HCT116 (cell line): ENCODE measurements at regions not wholly inside any gene's neighbourhood (a gene's known extent, or its start where the extent isn't known, plus 50 kb on each side); places are given as distances from the start of the nearest gene placed in this dataset.

Experiments
- ATAC-seq: fragments of 200-7000 bp; cut with Tn5 transposase; 2 replicates; pipeline ENCODE4 v1.9.1; 2020; ENCODE audit warnings: mild to moderate bottlenecking, moderate library complexity
- BruUV-seq: library from RNA; stranded (reverse); fragments of 400-500 nt; replicated peaks from 2 replicates; lab custom pipeline; 2021; lab: Mats Ljungman, UMichigan
- CTCF ChIA-PET: fragments of 300-600 bp; sonication (Branson Sonifier 250); formaldehyde crosslinking; loops from one replicate; lab custom pipeline; 2021; ENCODE audit warnings: antibody characterized with exemption; lab: Charles Lee
- POLR2A ChIA-PET: fragments of 300-600, 350-600 bp; sonication (Branson Sonifier 250); formaldehyde crosslinking; loops from one replicate; lab custom pipeline; 2021; ENCODE audit warnings: antibody characterized with exemption; lab: Charles Lee
- RAD21 ChIA-PET, 2 experiments: fragments of 300-600 bp; sonication (Branson Sonifier 250); formaldehyde crosslinking; loops; one replicate each; lab custom pipeline; 2023; ENCODE audit warnings: low total read pairs in 2 of 2; ENCODE audit not compliant: uncharacterized antibody in 2 of 2, unreplicated experiment in 2 of 2, low non-redundant PET in 1 of 2; lab: Charles Lee
- DNase-seq: peaks from one replicate; pipeline ENCODE4 v3.0.0-alpha.2; 2010; ENCODE audit warnings: low read depth, low spot score
- H2AFZ ChIP-seq: fragments of 200-600 bp; shearing (Covaris generic), sonication (generic); 2 replicates; pipeline ENCODE4 v1.6.1; 2017; ENCODE audit warnings: low read depth, mixed run types, mixed read lengths, antibody characterized with exemption, low read length; ENCODE audit not compliant: poor library complexity, severe bottlenecking
- H3K27ac ChIP-seq: 2 replicates; pipeline ENCODE4 v1.5.1; 2012; ENCODE audit warnings: low read depth, low read length
- H3K27me3 ChIP-seq: fragments of 200-600 bp; sonication (generic); 2 replicates; pipeline ENCODE4 v1.6.1; 2016; ENCODE audit warnings: mixed run types, low read length, mixed read lengths; ENCODE audit not compliant: insufficient read depth
- H3K36me3 ChIP-seq, 2 experiments: fragments of 200-500 bp in 1 of 2; fragments of 200-600 bp in 1 of 2; sonication (Bioruptor generic) in 1 of 2; sonication (generic) in 1 of 2; 2 replicates each; pipeline versions ENCODE4 v1.5.1 to v1.6.1; 2014 to 2016; ENCODE audit warnings: low read length in 2 of 2, inconsistent platforms in 1 of 2, mixed read lengths in 1 of 2, mixed run types in 1 of 2; ENCODE audit not compliant: insufficient read depth in 2 of 2, control insufficient read depth in 1 of 2
- H3K4me1 ChIP-seq, 2 experiments: fragments of 200-600 bp in 1 of 2; sonication (generic) in 1 of 2; 2 replicates each; pipeline versions ENCODE4 v1.5.1 to v1.6.1; 2012 to 2017; ENCODE audit warnings: low read length in 2 of 2, inconsistent platforms in 1 of 2, mild to moderate bottlenecking in 1 of 2, mixed read lengths in 1 of 2, mixed run types in 1 of 2, moderate library complexity in 1 of 2; ENCODE audit not compliant: insufficient read depth in 2 of 2, control insufficient read depth in 1 of 2
- H3K4me2 ChIP-seq: fragments of 200-600 bp; sonication (generic); 2 replicates; pipeline ENCODE4 v1.6.1; 2017; ENCODE audit warnings: mixed run types, low read length, mixed read lengths
- H3K4me3 ChIP-seq, 2 experiments: fragments of 200-600 bp in 1 of 2; sonication (generic) in 1 of 2; replicated peaks in 1 of 2; 2 replicates each; pipeline ENCODE4 v1.5.1; 2011 to 2016; ENCODE audit warnings: low read length in 2 of 2, control low read depth in 1 of 2, low read depth in 1 of 2, mild to moderate bottlenecking in 1 of 2, mixed read lengths in 1 of 2, mixed run types in 1 of 2
- H3K79me2 ChIP-seq: fragments of 200-600 bp; sonication (generic); 2 replicates; pipeline ENCODE4 v1.6.1; 2017; ENCODE audit warnings: mild to moderate bottlenecking, mixed run types, low read length, moderate library complexity, mixed read lengths; ENCODE audit not compliant: insufficient read depth
- H3K9ac ChIP-seq: fragments of 200-600 bp; sonication (generic); 2 replicates; pipeline ENCODE4 v1.6.1; 2016; ENCODE audit warnings: low read length, mixed read lengths
- H3K9me2 ChIP-seq: fragments of 200-600 bp; sonication (generic), shearing (Covaris generic); 2 replicates; pipeline ENCODE4 v1.6.1; 2017; ENCODE audit warnings: mixed run types, mild to moderate bottlenecking, moderate library complexity; ENCODE audit not compliant: insufficient read depth
- H3K9me3 ChIP-seq, 2 experiments: fragments of 200-500 bp in 1 of 2; fragments of 200-600 bp in 1 of 2; sonication (Bioruptor generic) in 1 of 2; sonication (generic) in 1 of 2; 2 replicates each; pipeline ENCODE4 v1.6.1; 2014 to 2017; ENCODE audit warnings: low read length in 2 of 2, mixed read lengths in 2 of 2, inconsistent platforms in 1 of 2, low read depth in 1 of 2, mild to moderate bottlenecking in 1 of 2, mixed run types in 1 of 2, moderate library complexity in 1 of 2; ENCODE audit not compliant: control insufficient read depth in 1 of 2, insufficient read depth in 1 of 2
- H4K20me1 ChIP-seq: fragments of 200-600 bp; sonication (generic), shearing (Covaris generic); 2 replicates; pipeline ENCODE4 v1.6.1; 2017; ENCODE audit warnings: mixed run types, mild to moderate bottlenecking, moderate library complexity; ENCODE audit not compliant: insufficient read depth
- CEBPB ChIP-seq: IDR thresholded peaks from 2 replicates; pipeline ENCODE4 v1.6.1; 2012; ENCODE audit warnings: low read depth
- ELF1 ChIP-seq: IDR thresholded peaks from 2 replicates; pipeline ENCODE4 v1.6.1; 2012; ENCODE audit warnings: low read depth, borderline replicate concordance
- EZH2 ChIP-seq: fragments of 200-600 bp; sonication (generic); IDR thresholded peaks from 2 replicates; pipeline ENCODE4 v1.6.1; 2017; ENCODE audit warnings: antibody characterized with exemption, mixed run types
- JUND ChIP-seq: IDR thresholded peaks from 2 replicates; pipeline ENCODE4 v1.6.1; 2012
- POLR2A ChIP-seq: IDR thresholded peaks from 2 replicates; pipeline ENCODE4 v1.7.0; 2011; ENCODE audit warnings: borderline replicate concordance; ENCODE audit not compliant: insufficient read depth, insufficient read length; ENCODE audit errors: extremely low read depth
- POLR2AphosphoS5 ChIP-seq: IDR thresholded peaks from 2 replicates; pipeline ENCODE4 v1.6.1; 2011; ENCODE audit warnings: mild to moderate bottlenecking, low read depth, low read length, moderate library complexity
- RAD21 ChIP-seq: IDR thresholded peaks from 2 replicates; pipeline ENCODE4 v1.6.1; 2012; ENCODE audit warnings: low read depth, mild to moderate bottlenecking
- REST ChIP-seq: IDR thresholded peaks from 2 replicates; pipeline ENCODE4 v1.6.1; 2012; ENCODE audit warnings: low read depth
- SP1 ChIP-seq: IDR thresholded peaks from 2 replicates; pipeline ENCODE4 v1.6.1; 2012; ENCODE audit warnings: low read depth
- SRF ChIP-seq: IDR thresholded peaks from 2 replicates; pipeline ENCODE4 v1.6.1; 2012; ENCODE audit warnings: low read depth
- TCF7L2 ChIP-seq: IDR thresholded peaks from 2 replicates; pipeline ENCODE4 v1.7.0; 2011; ENCODE audit warnings: borderline replicate concordance, inconsistent platforms; ENCODE audit not compliant: insufficient read depth, insufficient read length; ENCODE audit errors: extremely low read depth
- ZFX ChIP-seq: fragments of 450-650 bp; IDR thresholded peaks from 2 replicates; pipeline ENCODE4 v1.6.1; 2017
- intact Hi-C: fragments of 100-400 bp; cut with micrococcal nuclease; formaldehyde crosslinking; loops from 2 replicates; pipeline ENCODE4 v1.10.0; 2022
- TF ChIP-seq, protein P1 (sequence below): IDR thresholded peaks from 2 replicates; pipeline ENCODE4 v1.6.1; 2011; ENCODE audit warnings: mild to moderate bottlenecking, low read length, moderate library complexity; ENCODE audit not compliant: insufficient replicate concordance; ENCODE audit errors: extremely low read depth

- CTCF ChIA-PET, result no interaction called here
Observed at GRCh38 chr2:221106241-221106640, 465.9 kb downstream of the EPHA4 start.

More at GRCh38 chr2:221106241-221106640, 465.9 kb downstream of the EPHA4 start:
- Histone ChIP-seq H3K27ac (no peak overlapping the region), H3K27me3 (peaks cover 18% of the 10 kb centered on the region), H2AFZ (no peak overlapping the region), H4K20me1 (no peaks in the 10 kb centered on the region), H3K9ac (no peak overlapping the region), H3K79me2 (no peaks in the 10 kb centered on the region), H3K4me2 (no peak overlapping the region), H3K36me3 (no peaks in the 10 kb centered on the region), H3K9me2 (no peaks in the 10 kb centered on the region), H3K4me1 (no peaks in the 10 kb centered on the region), H3K9me3 (no peaks in the 10 kb centered on the region), H3K4me3 (no peak overlapping the region)
- no peak for TF ChIP-seq ELF1
- TF ChIP-seq REST, result no peak
- no peak for TF ChIP-seq RAD21
- no peak for TF ChIP-seq SRF
- no peak for TF ChIP-seq POLR2AphosphoS5
- no peak for TF ChIP-seq JUND
- no peak for TF ChIP-seq TCF7L2
- TF ChIP-seq, protein P1, sequence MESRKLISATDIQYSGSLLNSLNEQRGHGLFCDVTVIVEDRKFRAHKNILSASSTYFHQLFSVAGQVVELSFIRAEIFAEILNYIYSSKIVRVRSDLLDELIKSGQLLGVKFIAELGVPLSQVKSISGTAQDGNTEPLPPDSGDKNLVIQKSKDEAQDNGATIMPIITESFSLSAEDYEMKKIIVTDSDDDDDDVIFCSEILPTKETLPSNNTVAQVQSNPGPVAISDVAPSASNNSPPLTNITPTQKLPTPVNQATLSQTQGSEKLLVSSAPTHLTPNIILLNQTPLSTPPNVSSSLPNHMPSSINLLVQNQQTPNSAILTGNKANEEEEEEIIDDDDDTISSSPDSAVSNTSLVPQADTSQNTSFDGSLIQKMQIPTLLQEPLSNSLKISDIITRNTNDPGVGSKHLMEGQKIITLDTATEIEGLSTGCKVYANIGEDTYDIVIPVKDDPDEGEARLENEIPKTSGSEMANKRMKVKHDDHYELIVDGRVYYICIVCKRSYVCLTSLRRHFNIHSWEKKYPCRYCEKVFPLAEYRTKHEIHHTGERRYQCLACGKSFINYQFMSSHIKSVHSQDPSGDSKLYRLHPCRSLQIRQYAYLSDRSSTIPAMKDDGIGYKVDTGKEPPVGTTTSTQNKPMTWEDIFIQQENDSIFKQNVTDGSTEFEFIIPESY, result no peak
- no peak for TF ChIP-seq ZFX
- TF ChIP-seq POLR2A, result no peak
- TF ChIP-seq SP1, result no peak
- no peak for TF ChIP-seq CEBPB
- no peak for TF ChIP-seq EZH2
- intact Hi-C loops, result no loop called here
- no peak for ATAC-seq
- ChIA-PET RAD21 (no interaction called here), POLR2A (no interaction called here)
- BruUV-seq, result no TSS peak
- no peak for DNase-seq
